H1 (cell line): ENCODE measurements at regions not wholly inside any gene's neighbourhood (a gene's known extent, or its start where the extent isn't known, plus 50 kb on each side); places are given as distances from the start of the nearest gene placed in this dataset.

Experiments used
- CTCF ChIA-PET: fragments of 300-600 bp; sonication (Branson Sonifier 250); formaldehyde crosslinking; loops from one replicate; lab custom pipeline; 2021; ENCODE audit not compliant: partially characterized antibody; lab: Charles Lee
- POLR2A ChIA-PET: fragments of 300-600 bp; sonication (Branson Sonifier 250); formaldehyde crosslinking; loops from one replicate; lab custom pipeline; 2021; ENCODE audit warnings: inconsistent platforms; ENCODE audit not compliant: partially characterized antibody; lab: Charles Lee
- DNase-seq, 2 experiments: peaks; one replicate each; pipeline versions ENCODE4 v3.0.0 to v3.0.0-alpha.2; 2010 to 2022; ENCODE audit warnings: low spot score in 2 of 2, low read depth in 1 of 2, mixed read lengths in 1 of 2
- FAIRE-seq: peaks from 2 replicates; lab custom pipeline; 2011; peaks lifted over from hg19 to GRCh38; lab: Jason Lieb, UNC
- H2AFZ ChIP-seq: 2 replicates; pipeline ENCODE4 v1.8.1; 2012; ENCODE audit warnings: low read length, inconsistent platforms
- H2AK5ac ChIP-seq: 2 replicates; pipeline ENCODE4 v1.6.1; 2013; ENCODE audit warnings: low read depth, low read length
- H2BK120ac ChIP-seq: replicated peaks from 2 replicates; pipeline ENCODE3; 2013; ENCODE audit warnings: low read depth, low read length, inconsistent platforms
- H2BK12ac ChIP-seq: 2 replicates; pipeline ENCODE4 v1.6.1; 2013; ENCODE audit warnings: low read depth, low read length
- H2BK15ac ChIP-seq: 2 replicates; pipeline ENCODE4 v1.6.1; 2013; ENCODE audit warnings: low read length
- H2BK20ac ChIP-seq: 2 replicates; pipeline ENCODE4 v1.6.1; 2013; ENCODE audit warnings: low read length
- H2BK5ac ChIP-seq: 2 replicates; pipeline ENCODE4 v1.6.1; 2013; ENCODE audit warnings: low read depth, low read length
- H3K14ac ChIP-seq: 2 replicates; pipeline ENCODE4 v1.6.1; 2013; ENCODE audit warnings: inconsistent platforms; ENCODE audit not compliant: insufficient read length
- H3K18ac ChIP-seq: 2 replicates; pipeline ENCODE4 v1.6.1; 2013; ENCODE audit warnings: low read length; ENCODE audit errors: extremely low read depth
- H3K23ac ChIP-seq: 2 replicates; pipeline ENCODE4 v1.6.1; 2013; ENCODE audit warnings: inconsistent platforms; ENCODE audit not compliant: insufficient read length
- H3K23me2 ChIP-seq: 2 replicates; pipeline ENCODE4 v1.6.1; 2013; ENCODE audit warnings: low read depth, low read length
- H3K27ac ChIP-seq: 2 replicates; pipeline ENCODE4 v1.6.1; 2011; ENCODE audit warnings: low read depth, low read length, inconsistent platforms
- H3K27me3 ChIP-seq, 4 experiments: replicated peaks in 1 of 4; 1 replicate in 1 of 4; 2 replicates in 3 of 4; pipeline versions ENCODE4 v1.6.1 to v1.8.1; 2011 to 2013; ENCODE audit warnings: low read length in 3 of 4, mild to moderate bottlenecking in 3 of 4, inconsistent platforms in 2 of 4, mixed read lengths in 2 of 4, moderate library complexity in 1 of 4; ENCODE audit not compliant: control insufficient read depth in 3 of 4, insufficient read depth in 3 of 4; ENCODE audit errors: extremely low read depth in 1 of 4
- H3K36me3 ChIP-seq, 4 experiments: 2 replicates each; pipeline versions ENCODE4 v1.6.1 to v1.8.1; 2011 to 2013; ENCODE audit warnings: mild to moderate bottlenecking in 4 of 4, low read length in 3 of 4, moderate library complexity in 2 of 4, control low read depth in 1 of 4, inconsistent platforms in 1 of 4; ENCODE audit not compliant: insufficient read depth in 4 of 4, control insufficient read depth in 2 of 4
- H3K4ac ChIP-seq: replicated peaks from 2 replicates; pipeline ENCODE3; 2013; ENCODE audit warnings: low read length, low read depth, mixed read lengths, inconsistent platforms; ENCODE audit not compliant: insufficient read length
- H3K4me1 ChIP-seq, 4 experiments: replicated peaks in 1 of 4; 1 replicate in 1 of 4; 2 replicates in 3 of 4; pipeline versions ENCODE4 v1.6.1 to v1.8.1; 2011 to 2013; ENCODE audit warnings: low read length in 3 of 4, inconsistent platforms in 2 of 4, mixed read lengths in 1 of 4; ENCODE audit not compliant: insufficient read depth in 4 of 4, control insufficient read depth in 3 of 4
- H3K4me2 ChIP-seq, 2 experiments: 2 replicates each; pipeline versions ENCODE4 v1.6.1 to v1.8.1; 2011 to 2013; ENCODE audit warnings: low read depth in 2 of 2, low read length in 2 of 2, control low read depth in 1 of 2, inconsistent platforms in 1 of 2, mild to moderate bottlenecking in 1 of 2; ENCODE audit not compliant: insufficient read depth in 1 of 2
- H3K4me3 ChIP-seq, 4 experiments: fragments of 200-600, 300-600 bp in 1 of 4; sonication (generic), shearing (Covaris generic), sonication (Bioruptor Twin) in 1 of 4; 2 replicates each; pipeline versions ENCODE4 v1.5.1 to v1.8.1; 2011 to 2016; ENCODE audit warnings: low read length in 4 of 4, low read depth in 3 of 4, control low read depth in 2 of 4, inconsistent platforms in 2 of 4, mild to moderate bottlenecking in 2 of 4, mixed read lengths in 1 of 4, moderate library complexity in 1 of 4; ENCODE audit not compliant: insufficient read depth in 2 of 4; ENCODE audit errors: extremely low read depth in 1 of 4
- H3K56ac ChIP-seq: replicated peaks from 2 replicates; pipeline ENCODE3; 2013; ENCODE audit warnings: low read depth, mild to moderate bottlenecking, mixed read lengths, low read length, inconsistent platforms; ENCODE audit not compliant: insufficient read length
- H3K79me1 ChIP-seq: 2 replicates; pipeline ENCODE4 v1.6.1; 2013; ENCODE audit warnings: low read depth, low read length, control low read depth
- H3K79me2 ChIP-seq, 2 experiments: 2 replicates each; pipeline versions ENCODE4 v1.6.1 to v1.8.1; 2012 to 2013; ENCODE audit warnings: low read length in 2 of 2, mild to moderate bottlenecking in 2 of 2, inconsistent platforms in 1 of 2; ENCODE audit not compliant: insufficient read depth in 2 of 2, control insufficient read depth in 1 of 2
- H3K9ac ChIP-seq, 4 experiments: replicated peaks in 1 of 4; 1 replicate in 1 of 4; 2 replicates in 3 of 4; pipeline versions ENCODE4 v1.6.1 to v1.8.1; 2011 to 2013; ENCODE audit warnings: low read depth in 3 of 4, low read length in 3 of 4, control low read depth in 2 of 4, mild to moderate bottlenecking in 2 of 4, moderate library complexity in 2 of 4, inconsistent platforms in 1 of 4; ENCODE audit errors: extremely low read depth in 1 of 4
- H3K9me3 ChIP-seq, 2 experiments: 2 replicates each; pipeline versions ENCODE4 v1.6.1 to v1.8.1; 2012 to 2013; ENCODE audit warnings: mild to moderate bottlenecking in 2 of 2, moderate library complexity in 2 of 2, control low read depth in 1 of 2, inconsistent platforms in 1 of 2, low read depth in 1 of 2, low read length in 1 of 2, mixed read lengths in 1 of 2; ENCODE audit not compliant: insufficient read depth in 2 of 2
- H4K20me1 ChIP-seq, 2 experiments: replicated peaks in 1 of 2; 2 replicates each; pipeline versions ENCODE3 to v1.8.1; 2011 to 2013; ENCODE audit warnings: inconsistent platforms in 2 of 2, low read length in 2 of 2, mild to moderate bottlenecking in 1 of 2; ENCODE audit not compliant: insufficient read depth in 2 of 2, control insufficient read depth in 1 of 2
- H4K5ac ChIP-seq: 2 replicates; pipeline ENCODE4 v1.6.1; 2013; ENCODE audit warnings: low read length, low read depth, mixed read lengths, inconsistent platforms; ENCODE audit not compliant: insufficient read length
- H4K8ac ChIP-seq: 2 replicates; pipeline ENCODE4 v1.8.0; 2013; ENCODE audit warnings: mild to moderate bottlenecking, moderate library complexity, low read length, inconsistent platforms; ENCODE audit not compliant: insufficient read depth; ENCODE audit errors: extremely low read depth
- H4K91ac ChIP-seq: replicated peaks from 2 replicates; pipeline ENCODE3; 2013; ENCODE audit warnings: low read length, mixed read lengths, inconsistent platforms; ENCODE audit not compliant: insufficient read length
- ASH2L ChIP-seq: fragments of 200-600, 300-600 bp; sonication (generic); IDR thresholded peaks from one replicate; pipeline ENCODE4 v1.7.1; 2017; ENCODE audit warnings: low read length
- BCL11A ChIP-seq, 2 experiments: IDR thresholded peaks; one replicate each; pipeline ENCODE4 v1.6.1; 2011; ENCODE audit warnings: low read depth in 2 of 2, low read length in 2 of 2, mild to moderate bottlenecking in 2 of 2
- BRCA1 ChIP-seq: IDR thresholded peaks from 2 replicates; pipeline ENCODE4 v1.6.1; 2012; ENCODE audit warnings: low read depth, low read length, improper control_type of control experiment
- CBX5 ChIP-seq: fragments of 300-800, 300-1000 bp; sonication (generic); IDR thresholded peaks from 2 replicates; pipeline ENCODE4 v1.7.1; 2016; ENCODE audit warnings: antibody characterized with exemption, low read length, low read depth
- CTBP2 ChIP-seq: IDR thresholded peaks from 2 replicates; pipeline ENCODE4 v1.7.0; 2011; ENCODE audit warnings: borderline replicate concordance, mild to moderate bottlenecking, moderate library complexity, mixed read lengths, low read length; ENCODE audit not compliant: insufficient read depth, insufficient read length
- EP300 ChIP-seq, 2 experiments: IDR thresholded peaks; 1 replicate in 1 of 2; 2 replicates in 1 of 2; pipeline ENCODE4 v1.6.1; 2011 to 2012; ENCODE audit warnings: low read depth in 2 of 2, low read length in 2 of 2, mild to moderate bottlenecking in 2 of 2, borderline replicate concordance in 1 of 2, inconsistent platforms in 1 of 2, moderate library complexity in 1 of 2
- GTF2F1 ChIP-seq: IDR thresholded peaks from 2 replicates; pipeline ENCODE4 v1.6.1; 2012; ENCODE audit warnings: low read depth, low read length, improper control_type of control experiment, borderline replicate concordance
- KDM5A ChIP-seq: fragments of 200-600 bp; IDR thresholded peaks from 2 replicates; pipeline ENCODE4 v1.7.1; 2012; ENCODE audit warnings: mild to moderate bottlenecking, low read length, inconsistent platforms, mixed read lengths
- SIX5 ChIP-seq: IDR thresholded peaks from 2 replicates; pipeline ENCODE4 v1.6.1; 2011; ENCODE audit warnings: mild to moderate bottlenecking, low read depth, low read length
- SP4 ChIP-seq: IDR thresholded peaks from 2 replicates; pipeline ENCODE4 v1.6.1; 2012; ENCODE audit warnings: low read length, inconsistent platforms
- TAF7 ChIP-seq: optimal IDR thresholded peaks from 2 replicates; pipeline ENCODE3; 2011; ENCODE audit warnings: low read depth, mild to moderate bottlenecking, inconsistent platforms, low read length, moderate library complexity, borderline replicate concordance
- YY1 ChIP-seq: IDR thresholded peaks from 2 replicates; pipeline ENCODE4 v1.6.1; 2011; ENCODE audit warnings: low read depth, mild to moderate bottlenecking, low read length
- WGBS, 2 experiments: shearing (Covaris generic) in 1 of 2; methylation state at CpG; one replicate each; pipeline versions ENCODE4 v1.1.6 to v1.1.7; 2013 to 2015; ENCODE audit warnings: low lambda C conversion rate in 2 of 2, mixed read lengths in 2 of 2, inconsistent platforms in 1 of 2, low coverage in 1 of 2, missing lambda C conversion rate in 1 of 2; ENCODE audit not compliant: insufficient replicate concordance in 2 of 2, insufficient coverage in 1 of 2, insufficient read length in 1 of 2; ENCODE audit errors: extremely low coverage in 1 of 2, missing lambda C conversion rate in 1 of 2; 5-methylcytosine and 5-hydroxymethylcytosine counted together

- Histone ChIP-seq H3K4me1 (no peaks in the 10 kb centered on the region), H2BK15ac (no peak overlapping the region), H3K23me2 (no peaks in the 10 kb centered on the region), H2BK20ac (no peak overlapping the region), H3K56ac (no peak overlapping the region), H2AFZ (no peak overlapping the region), H4K8ac (no peak overlapping the region), H3K9ac (no peak overlapping the region), H3K9me3 (no peaks in the 10 kb centered on the region), H2BK120ac (no peak overlapping the region), H4K91ac (no peak overlapping the region), H3K4me3 (no peak overlapping the region), H3K4me2 (no peak overlapping the region), H3K27ac (no peak overlapping the region), H2BK12ac (no peak overlapping the region), H3K14ac (no peak overlapping the region), H3K23ac (no peak overlapping the region), H4K5ac (no peak overlapping the region), H2BK5ac (no peak overlapping the region), H3K79me2 (no peaks in the 10 kb centered on the region), H3K18ac (no peak overlapping the region), H3K27me3 (no peaks in the 10 kb centered on the region), H2AK5ac (no peak overlapping the region), H3K4ac (no peak overlapping the region), H3K79me1 (no peaks in the 10 kb centered on the region), H3K36me3 (no peaks in the 10 kb centered on the region), H4K20me1 (no peaks in the 10 kb centered on the region)
- FAIRE-seq (no peak), DNase-seq (no peak)
- no peak for TF ChIP-seq SIX5
- TF ChIP-seq BRCA1 = no peak
- no peak for TF ChIP-seq BCL11A (IDR thresholded peaks at IDR 0.05; ENCODE audit: low read depth in 2 of 2, low read length in 2 of 2)
- TF ChIP-seq SP4 = no peak
- no peak for TF ChIP-seq GTF2F1
- no peak for TF ChIP-seq YY1
- no peak for TF ChIP-seq EP300 (IDR thresholded peaks at IDR 0.05; ENCODE audit: borderline replicate concordance in 1 of 2, low read depth in 2 of 2, low read length in 2 of 2)
- TF ChIP-seq KDM5A = no peak
- TF ChIP-seq CTBP2 = no peak
- no peak for TF ChIP-seq ASH2L
- no peak for TF ChIP-seq TAF7
- no peak for TF ChIP-seq CBX5
- POLR2A ChIA-PET = no interaction called here
- 84% methylated on average over 3 of the region's 3 CpGs; no CpG with 5 or more reads in 1 of the 2 experiments for WGBS, 2 experiments
- CTCF ChIA-PET = interaction anchor here (1.2 to 1.4 kb wide), 2 partner anchors 15 to 173 kb away, joined by 3 to 4 read pairs; no protein-coding TSS in a partner anchor
Measured at GRCh38 chr9:86659413-86660046, 287.8 kb downstream of the GAS1 start.
